Esophagus squamous epithelium (tissue), 4 donors: ENCODE measurements at regions not wholly inside any gene's neighbourhood (a gene's known extent, or its start where the extent isn't known, plus 50 kb on each side); places are given as distances from the start of the nearest gene placed in this dataset.

Experiments used
- POLR2A ChIP-seq, 4 donors: fragments of 450-650 bp; IDR thresholded peaks; one replicate each; pipeline ENCODE4 v1.6.1; 2017; ENCODE audit warnings: antibody characterized with exemption in 4 of 4, mild to moderate bottlenecking in 4 of 4, moderate library complexity in 3 of 4
- TF ChIP-seq, protein P1 (sequence below), 6 experiments: fragments of 450-650 bp in 4 of 6; fragments of 200-600 bp in 2 of 6; sonication (generic) in 2 of 6; IDR thresholded peaks; one replicate each; pipeline ENCODE4 v1.5.1; 2016 to 2019; ENCODE audit warnings: antibody characterized with exemption in 6 of 6, mild to moderate bottlenecking in 4 of 6, moderate library complexity in 4 of 6

DNA sequence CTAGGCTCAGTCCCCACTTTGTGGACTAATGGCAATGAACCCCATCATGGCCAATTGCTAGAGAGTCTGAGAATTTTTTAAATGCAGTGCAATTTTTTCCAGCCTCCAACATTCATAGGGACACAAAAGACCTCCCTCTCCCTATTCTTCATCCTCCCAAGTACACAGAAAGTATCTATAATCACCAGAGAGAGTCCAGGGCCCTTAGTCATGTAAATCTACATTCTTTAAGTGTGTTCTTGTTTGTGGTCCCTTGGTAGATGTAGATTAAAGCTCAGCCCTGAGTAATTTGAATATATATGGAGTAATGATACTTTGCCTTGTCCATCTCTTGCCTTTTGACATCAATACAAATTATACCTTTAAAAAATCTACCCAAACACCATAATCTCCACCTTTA lies 51.3 kb upstream of the ATXN3L start:
- TF ChIP-seq, protein P1, sequence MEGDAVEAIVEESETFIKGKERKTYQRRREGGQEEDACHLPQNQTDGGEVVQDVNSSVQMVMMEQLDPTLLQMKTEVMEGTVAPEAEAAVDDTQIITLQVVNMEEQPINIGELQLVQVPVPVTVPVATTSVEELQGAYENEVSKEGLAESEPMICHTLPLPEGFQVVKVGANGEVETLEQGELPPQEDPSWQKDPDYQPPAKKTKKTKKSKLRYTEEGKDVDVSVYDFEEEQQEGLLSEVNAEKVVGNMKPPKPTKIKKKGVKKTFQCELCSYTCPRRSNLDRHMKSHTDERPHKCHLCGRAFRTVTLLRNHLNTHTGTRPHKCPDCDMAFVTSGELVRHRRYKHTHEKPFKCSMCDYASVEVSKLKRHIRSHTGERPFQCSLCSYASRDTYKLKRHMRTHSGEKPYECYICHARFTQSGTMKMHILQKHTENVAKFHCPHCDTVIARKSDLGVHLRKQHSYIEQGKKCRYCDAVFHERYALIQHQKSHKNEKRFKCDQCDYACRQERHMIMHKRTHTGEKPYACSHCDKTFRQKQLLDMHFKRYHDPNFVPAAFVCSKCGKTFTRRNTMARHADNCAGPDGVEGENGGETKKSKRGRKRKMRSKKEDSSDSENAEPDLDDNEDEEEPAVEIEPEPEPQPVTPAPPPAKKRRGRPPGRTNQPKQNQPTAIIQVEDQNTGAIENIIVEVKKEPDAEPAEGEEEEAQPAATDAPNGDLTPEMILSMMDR (IDR thresholded peaks at IDR 0.05): no peak
- no peak for TF ChIP-seq POLR2A (IDR thresholded peaks at IDR 0.05)
